H1 (cell line): ENCODE measurements at regions not wholly inside any gene's neighbourhood (a gene's known extent, or its start where the extent isn't known, plus 50 kb on each side); places are given as distances from the start of the nearest gene placed in this dataset.

ENCODE experiments used
- CTCF ChIA-PET: fragments of 300-600 bp; sonication (Branson Sonifier 250); formaldehyde crosslinking; loops from one replicate; lab custom pipeline; 2021; ENCODE audit not compliant: partially characterized antibody; lab: Charles Lee
- POLR2A ChIA-PET: fragments of 300-600 bp; sonication (Branson Sonifier 250); formaldehyde crosslinking; loops from one replicate; lab custom pipeline; 2021; ENCODE audit warnings: inconsistent platforms; ENCODE audit not compliant: partially characterized antibody; lab: Charles Lee
- DNase-seq, 2 experiments: peaks; one replicate each; pipeline versions ENCODE4 v3.0.0 to v3.0.0-alpha.2; 2010 to 2022; ENCODE audit warnings: low spot score in 2 of 2, low read depth in 1 of 2, mixed read lengths in 1 of 2
- FAIRE-seq: peaks from 2 replicates; lab custom pipeline; 2011; peaks lifted over from hg19 to GRCh38; lab: Jason Lieb, UNC
- H2AFZ ChIP-seq: 2 replicates; pipeline ENCODE4 v1.8.1; 2012; ENCODE audit warnings: low read length, inconsistent platforms
- H2AK5ac ChIP-seq: 2 replicates; pipeline ENCODE4 v1.6.1; 2013; ENCODE audit warnings: low read depth, low read length
- H2BK120ac ChIP-seq: replicated peaks from 2 replicates; pipeline ENCODE3; 2013; ENCODE audit warnings: low read depth, low read length, inconsistent platforms
- H2BK12ac ChIP-seq: 2 replicates; pipeline ENCODE4 v1.6.1; 2013; ENCODE audit warnings: low read depth, low read length
- H2BK15ac ChIP-seq: 2 replicates; pipeline ENCODE4 v1.6.1; 2013; ENCODE audit warnings: low read length
- H2BK20ac ChIP-seq: 2 replicates; pipeline ENCODE4 v1.6.1; 2013; ENCODE audit warnings: low read length
- H2BK5ac ChIP-seq: 2 replicates; pipeline ENCODE4 v1.6.1; 2013; ENCODE audit warnings: low read depth, low read length
- H3K14ac ChIP-seq: 2 replicates; pipeline ENCODE4 v1.6.1; 2013; ENCODE audit warnings: inconsistent platforms; ENCODE audit not compliant: insufficient read length
- H3K18ac ChIP-seq: 2 replicates; pipeline ENCODE4 v1.6.1; 2013; ENCODE audit warnings: low read length; ENCODE audit errors: extremely low read depth
- H3K23ac ChIP-seq: 2 replicates; pipeline ENCODE4 v1.6.1; 2013; ENCODE audit warnings: inconsistent platforms; ENCODE audit not compliant: insufficient read length
- H3K23me2 ChIP-seq: 2 replicates; pipeline ENCODE4 v1.6.1; 2013; ENCODE audit warnings: low read depth, low read length
- H3K27ac ChIP-seq: 2 replicates; pipeline ENCODE4 v1.6.1; 2011; ENCODE audit warnings: low read depth, low read length, inconsistent platforms
- H3K27me3 ChIP-seq, 4 experiments: replicated peaks in 1 of 4; 1 replicate in 1 of 4; 2 replicates in 3 of 4; pipeline versions ENCODE4 v1.6.1 to v1.8.1; 2011 to 2013; ENCODE audit warnings: low read length in 3 of 4, mild to moderate bottlenecking in 3 of 4, inconsistent platforms in 2 of 4, mixed read lengths in 2 of 4, moderate library complexity in 1 of 4; ENCODE audit not compliant: control insufficient read depth in 3 of 4, insufficient read depth in 3 of 4; ENCODE audit errors: extremely low read depth in 1 of 4
- H3K36me3 ChIP-seq, 4 experiments: 2 replicates each; pipeline versions ENCODE4 v1.6.1 to v1.8.1; 2011 to 2013; ENCODE audit warnings: mild to moderate bottlenecking in 4 of 4, low read length in 3 of 4, moderate library complexity in 2 of 4, control low read depth in 1 of 4, inconsistent platforms in 1 of 4; ENCODE audit not compliant: insufficient read depth in 4 of 4, control insufficient read depth in 2 of 4
- H3K4ac ChIP-seq: replicated peaks from 2 replicates; pipeline ENCODE3; 2013; ENCODE audit warnings: low read length, low read depth, mixed read lengths, inconsistent platforms; ENCODE audit not compliant: insufficient read length
- H3K4me1 ChIP-seq, 4 experiments: replicated peaks in 1 of 4; 1 replicate in 1 of 4; 2 replicates in 3 of 4; pipeline versions ENCODE4 v1.6.1 to v1.8.1; 2011 to 2013; ENCODE audit warnings: low read length in 3 of 4, inconsistent platforms in 2 of 4, mixed read lengths in 1 of 4; ENCODE audit not compliant: insufficient read depth in 4 of 4, control insufficient read depth in 3 of 4
- H3K4me2 ChIP-seq, 2 experiments: 2 replicates each; pipeline versions ENCODE4 v1.6.1 to v1.8.1; 2011 to 2013; ENCODE audit warnings: low read depth in 2 of 2, low read length in 2 of 2, control low read depth in 1 of 2, inconsistent platforms in 1 of 2, mild to moderate bottlenecking in 1 of 2; ENCODE audit not compliant: insufficient read depth in 1 of 2
- H3K4me3 ChIP-seq, 4 experiments: fragments of 200-600, 300-600 bp in 1 of 4; sonication (generic), shearing (Covaris generic), sonication (Bioruptor Twin) in 1 of 4; 2 replicates each; pipeline versions ENCODE4 v1.5.1 to v1.8.1; 2011 to 2016; ENCODE audit warnings: low read length in 4 of 4, low read depth in 3 of 4, control low read depth in 2 of 4, inconsistent platforms in 2 of 4, mild to moderate bottlenecking in 2 of 4, mixed read lengths in 1 of 4, moderate library complexity in 1 of 4; ENCODE audit not compliant: insufficient read depth in 2 of 4; ENCODE audit errors: extremely low read depth in 1 of 4
- H3K56ac ChIP-seq: replicated peaks from 2 replicates; pipeline ENCODE3; 2013; ENCODE audit warnings: low read depth, mild to moderate bottlenecking, mixed read lengths, low read length, inconsistent platforms; ENCODE audit not compliant: insufficient read length
- H3K79me1 ChIP-seq: 2 replicates; pipeline ENCODE4 v1.6.1; 2013; ENCODE audit warnings: low read depth, low read length, control low read depth
- H3K79me2 ChIP-seq, 2 experiments: 2 replicates each; pipeline versions ENCODE4 v1.6.1 to v1.8.1; 2012 to 2013; ENCODE audit warnings: low read length in 2 of 2, mild to moderate bottlenecking in 2 of 2, inconsistent platforms in 1 of 2; ENCODE audit not compliant: insufficient read depth in 2 of 2, control insufficient read depth in 1 of 2
- H3K9ac ChIP-seq, 4 experiments: replicated peaks in 1 of 4; 1 replicate in 1 of 4; 2 replicates in 3 of 4; pipeline versions ENCODE4 v1.6.1 to v1.8.1; 2011 to 2013; ENCODE audit warnings: low read depth in 3 of 4, low read length in 3 of 4, control low read depth in 2 of 4, mild to moderate bottlenecking in 2 of 4, moderate library complexity in 2 of 4, inconsistent platforms in 1 of 4; ENCODE audit errors: extremely low read depth in 1 of 4
- H3K9me3 ChIP-seq, 2 experiments: 2 replicates each; pipeline versions ENCODE4 v1.6.1 to v1.8.1; 2012 to 2013; ENCODE audit warnings: mild to moderate bottlenecking in 2 of 2, moderate library complexity in 2 of 2, control low read depth in 1 of 2, inconsistent platforms in 1 of 2, low read depth in 1 of 2, low read length in 1 of 2, mixed read lengths in 1 of 2; ENCODE audit not compliant: insufficient read depth in 2 of 2
- H4K20me1 ChIP-seq, 2 experiments: replicated peaks in 1 of 2; 2 replicates each; pipeline versions ENCODE3 to v1.8.1; 2011 to 2013; ENCODE audit warnings: inconsistent platforms in 2 of 2, low read length in 2 of 2, mild to moderate bottlenecking in 1 of 2; ENCODE audit not compliant: insufficient read depth in 2 of 2, control insufficient read depth in 1 of 2
- H4K5ac ChIP-seq: 2 replicates; pipeline ENCODE4 v1.6.1; 2013; ENCODE audit warnings: low read length, low read depth, mixed read lengths, inconsistent platforms; ENCODE audit not compliant: insufficient read length
- H4K8ac ChIP-seq: 2 replicates; pipeline ENCODE4 v1.8.0; 2013; ENCODE audit warnings: mild to moderate bottlenecking, moderate library complexity, low read length, inconsistent platforms; ENCODE audit not compliant: insufficient read depth; ENCODE audit errors: extremely low read depth
- H4K91ac ChIP-seq: replicated peaks from 2 replicates; pipeline ENCODE3; 2013; ENCODE audit warnings: low read length, mixed read lengths, inconsistent platforms; ENCODE audit not compliant: insufficient read length
- CBX5 ChIP-seq: fragments of 300-800, 300-1000 bp; sonication (generic); IDR thresholded peaks from 2 replicates; pipeline ENCODE4 v1.7.1; 2016; ENCODE audit warnings: antibody characterized with exemption, low read length, low read depth
- KDM1A ChIP-seq: fragments of 200-600, 300-600 bp; sonication (generic); IDR thresholded peaks from 2 replicates; pipeline ENCODE4 v1.7.1; 2016; ENCODE audit warnings: mild to moderate bottlenecking, low read length, borderline replicate concordance
- RAD21 ChIP-seq, 2 experiments: IDR thresholded peaks in 1 of 2; conservative IDR thresholded peaks in 1 of 2; 2 replicates each; pipeline ENCODE4 v1.6.1; 2011; ENCODE audit warnings: low read depth in 2 of 2, low read length in 2 of 2, improper control_type of control experiment in 1 of 2, inconsistent platforms in 1 of 2, mild to moderate bottlenecking in 1 of 2, moderate library complexity in 1 of 2
- WGBS, 2 experiments: shearing (Covaris generic) in 1 of 2; methylation state at CpG; one replicate each; pipeline versions ENCODE4 v1.1.6 to v1.1.7; 2013 to 2015; ENCODE audit warnings: low lambda C conversion rate in 2 of 2, mixed read lengths in 2 of 2, inconsistent platforms in 1 of 2, low coverage in 1 of 2, missing lambda C conversion rate in 1 of 2; ENCODE audit not compliant: insufficient replicate concordance in 2 of 2, insufficient coverage in 1 of 2, insufficient read length in 1 of 2; ENCODE audit errors: extremely low coverage in 1 of 2, missing lambda C conversion rate in 1 of 2; 5-methylcytosine and 5-hydroxymethylcytosine counted together
- TF ChIP-seq, protein P1 (sequence below), 3 experiments: IDR thresholded peaks; 1 replicate in 2 of 3; 2 replicates in 1 of 3; pipeline versions ENCODE4 v1.5.1 to v1.6.1; 2011; ENCODE audit warnings: low read length in 3 of 3, mild to moderate bottlenecking in 3 of 3, inconsistent platforms in 2 of 3, low read depth in 1 of 3, moderate library complexity in 1 of 3; ENCODE audit not compliant: insufficient read depth in 1 of 3; ENCODE audit errors: control extremely low read depth in 1 of 3

DNA sequence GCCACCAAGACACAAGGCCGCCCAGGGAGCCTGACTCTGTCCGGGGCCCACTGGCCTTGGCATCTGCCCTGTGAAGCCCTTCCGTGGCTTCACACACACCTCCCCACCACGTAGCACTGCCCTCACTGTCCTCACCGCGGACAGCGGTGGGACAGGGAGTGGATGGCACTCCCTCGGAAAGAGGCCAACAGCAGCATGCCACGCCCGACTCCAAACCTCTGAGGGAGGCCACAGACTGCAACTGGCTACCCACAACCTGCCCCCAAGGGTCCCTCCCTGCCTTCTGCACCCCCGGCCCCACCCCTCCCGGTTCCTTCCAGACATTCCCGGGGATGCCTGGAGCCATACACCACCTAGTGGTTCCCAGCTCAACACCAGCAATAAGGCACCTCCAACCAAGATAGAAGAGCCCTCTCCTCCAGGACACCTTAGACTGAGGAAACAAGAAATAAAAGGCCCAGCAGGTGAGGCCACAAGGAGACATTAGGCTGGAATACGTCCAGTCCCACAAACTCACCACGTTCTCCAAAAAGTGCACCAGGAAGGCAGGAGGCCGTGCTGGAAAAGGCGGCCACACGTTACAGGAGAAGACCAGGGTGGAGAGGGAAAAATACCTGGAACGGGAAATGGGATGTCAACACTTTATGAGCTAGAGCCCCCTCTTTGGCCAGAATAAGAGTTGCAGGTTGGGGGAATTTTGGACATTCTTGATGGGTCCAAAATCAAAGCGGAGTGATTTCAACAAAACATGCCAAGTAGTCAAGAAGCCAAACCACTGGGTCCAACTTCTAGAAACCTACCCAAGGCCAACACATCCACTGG lies 310.0 kb downstream of the SOX9 start:
- H3K79me2 ChIP-seq = no peaks in the 10 kb centered on the region
- no peak overlapping the region for H4K5ac ChIP-seq
- H3K4me3 ChIP-seq = no peak overlapping the region
- no peak overlapping the region for H3K27ac ChIP-seq
- TF ChIP-seq RAD21 (IDR thresholded peaks at IDR 0.05 in 1 of 2, conservative IDR thresholded peaks at IDR 0.05 in 1 of 2; ENCODE audit: low read depth in 2 of 2, low read length in 2 of 2) (peak; percentile 69 to 72), CBX5 (no peak), KDM1A (no peak)
- TF ChIP-seq, protein P1, sequence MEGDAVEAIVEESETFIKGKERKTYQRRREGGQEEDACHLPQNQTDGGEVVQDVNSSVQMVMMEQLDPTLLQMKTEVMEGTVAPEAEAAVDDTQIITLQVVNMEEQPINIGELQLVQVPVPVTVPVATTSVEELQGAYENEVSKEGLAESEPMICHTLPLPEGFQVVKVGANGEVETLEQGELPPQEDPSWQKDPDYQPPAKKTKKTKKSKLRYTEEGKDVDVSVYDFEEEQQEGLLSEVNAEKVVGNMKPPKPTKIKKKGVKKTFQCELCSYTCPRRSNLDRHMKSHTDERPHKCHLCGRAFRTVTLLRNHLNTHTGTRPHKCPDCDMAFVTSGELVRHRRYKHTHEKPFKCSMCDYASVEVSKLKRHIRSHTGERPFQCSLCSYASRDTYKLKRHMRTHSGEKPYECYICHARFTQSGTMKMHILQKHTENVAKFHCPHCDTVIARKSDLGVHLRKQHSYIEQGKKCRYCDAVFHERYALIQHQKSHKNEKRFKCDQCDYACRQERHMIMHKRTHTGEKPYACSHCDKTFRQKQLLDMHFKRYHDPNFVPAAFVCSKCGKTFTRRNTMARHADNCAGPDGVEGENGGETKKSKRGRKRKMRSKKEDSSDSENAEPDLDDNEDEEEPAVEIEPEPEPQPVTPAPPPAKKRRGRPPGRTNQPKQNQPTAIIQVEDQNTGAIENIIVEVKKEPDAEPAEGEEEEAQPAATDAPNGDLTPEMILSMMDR (IDR thresholded peaks at IDR 0.05; ENCODE audit: control extremely low read depth in 1 of 3, insufficient read depth in 1 of 3, low read depth in 1 of 3, low read length in 3 of 3) = peak; percentile 48 to 65 (median 58)
- 85% methylated on average over 18 of the region's 20 CpGs; no CpG with 5 or more reads in 1 of the 2 experiments for WGBS, 2 experiments
- peak overlapping the region; percentile 88; the same call in 1 of the 2 replicates for H2AK5ac ChIP-seq
- peak overlapping the region; percentile 36; the same call in 1 of the 2 replicates for H2BK15ac ChIP-seq
- no peak overlapping the region for H3K23ac ChIP-seq
- DNase-seq (peak in 1 of 2 experiments; percentile 60), FAIRE-seq (no peak)
- H3K79me1 ChIP-seq = no peaks in the 10 kb centered on the region
- no peak overlapping the region for H3K4me2 ChIP-seq
- no peak overlapping the region; the same call in 1 of the 2 replicates for H4K8ac ChIP-seq
- CTCF ChIA-PET = interaction anchor here (0.6 to 2.7 kb wide), 44 partner anchors 9 to 605 kb away, joined by 3 to 14 read pairs (median 4); no protein-coding TSS in a partner anchor
- H3K23me2 ChIP-seq = no peaks in the 10 kb centered on the region
- H3K9me3 ChIP-seq = no peaks in the 10 kb centered on the region
- no peak overlapping the region for H3K18ac ChIP-seq
- H3K56ac ChIP-seq = no peak overlapping the region
- no peak overlapping the region for H2BK120ac ChIP-seq
- H3K4ac ChIP-seq = no peak overlapping the region
- peak overlapping the region; percentile 55; the same call in 1 of the 2 replicates for H2BK20ac ChIP-seq
- H4K91ac ChIP-seq = peak overlapping the region; percentile 52
- no peak overlapping the region for H2BK5ac ChIP-seq
- H3K9ac ChIP-seq = no peak overlapping the region
- no peaks in the 10 kb centered on the region for H3K36me3 ChIP-seq
- H2BK12ac ChIP-seq = peak overlapping the region; percentile 69; the same call in 1 of the 2 replicates
- POLR2A ChIA-PET = no interaction called here
- no peaks in the 10 kb centered on the region for H4K20me1 ChIP-seq
- H3K14ac ChIP-seq = no peak overlapping the region
- no peak overlapping the region for H2AFZ ChIP-seq
- H3K27me3 ChIP-seq = no peaks in the 10 kb centered on the region
- peaks cover 0 to 3% (median 2%) of the 10 kb centered on the region in 4 experiments; a peak in 3 of 7 replicates for H3K4me1 ChIP-seq
